ENCODE measurements at regions not wholly inside any gene's neighbourhood (a gene's known extent, or its start where the extent isn't known, plus 50 kb on each side); places are given as distances from the start of the nearest gene placed in this dataset.

GRCh38 chr9:32304495-32304894, 79.9 kb upstream of the ACO1 start:
- TF ChIP-seq POLR2A (IDR thresholded peaks at IDR 0.05; ENCODE audit: low read length): no peak
- TF ChIP-seq GATA1 (IDR thresholded peaks at IDR 0.05; ENCODE audit: low read depth, low read length): no peak

Measured in erythroblast (primary cell).